ENCODE measurements at regions not wholly inside any gene's neighbourhood (a gene's known extent, or its start where the extent isn't known, plus 50 kb on each side); places are given as distances from the start of the nearest gene placed in this dataset.

DNA sequence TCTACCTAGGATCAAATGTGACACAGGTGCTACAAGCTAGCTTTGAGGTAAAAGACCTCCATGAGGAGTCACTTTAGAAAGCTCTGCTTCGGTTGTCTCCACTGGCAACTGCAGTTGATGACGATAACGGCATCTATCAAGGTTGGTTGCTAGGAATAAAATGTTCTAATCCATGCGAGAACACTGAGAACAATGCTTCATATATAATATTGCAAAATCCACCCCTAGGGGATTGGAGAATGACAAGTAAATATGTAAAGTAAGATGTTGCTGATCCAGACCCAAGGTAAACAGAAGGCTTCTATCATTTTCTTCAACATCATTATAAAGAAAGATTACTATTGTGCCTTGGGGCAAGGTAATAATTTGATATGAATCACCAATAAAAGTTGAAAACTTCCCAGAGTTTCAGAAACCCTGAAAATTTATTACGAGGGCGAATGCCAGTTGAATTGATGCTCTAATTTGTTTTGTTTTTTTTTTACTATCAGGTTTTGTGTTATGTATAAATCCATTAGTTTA, 1003.4 kb downstream of the CDH18 start:
- intact Hi-C loops (cut with DNase I), result no loop called here
- Histone ChIP-seq H3K4me3 (ENCODE audit: low read length in 2 of 2) (no peak overlapping the region), H3K36me3 (ENCODE audit: control insufficient read depth in 1 of 2, insufficient read depth in 2 of 2, low read length in 1 of 2) (no peaks in the 10 kb centered on the region), H3K27ac (ENCODE audit: low read depth in 1 of 2, low read length in 2 of 2) (no peak overlapping the region), H3K4me1 (ENCODE audit: control insufficient read depth in 1 of 2, insufficient read depth in 2 of 2, low read length in 2 of 2) (no peaks in the 10 kb centered on the region), H3K9me3 (ENCODE audit: control insufficient read depth, low read length) (no peaks in the 10 kb centered on the region), H3K27me3 (ENCODE audit: control insufficient read depth in 1 of 2, insufficient read depth in 2 of 2, low read length in 1 of 2) (no peaks in the 10 kb centered on the region)
- ATAC-seq (ENCODE audit: low FRiP score) (no peak), DNase-seq (no peak)
- WGBS, 2 donors, result 76 to 88% methylated on average over 6 of the region's 6 CpGs

DNA sequence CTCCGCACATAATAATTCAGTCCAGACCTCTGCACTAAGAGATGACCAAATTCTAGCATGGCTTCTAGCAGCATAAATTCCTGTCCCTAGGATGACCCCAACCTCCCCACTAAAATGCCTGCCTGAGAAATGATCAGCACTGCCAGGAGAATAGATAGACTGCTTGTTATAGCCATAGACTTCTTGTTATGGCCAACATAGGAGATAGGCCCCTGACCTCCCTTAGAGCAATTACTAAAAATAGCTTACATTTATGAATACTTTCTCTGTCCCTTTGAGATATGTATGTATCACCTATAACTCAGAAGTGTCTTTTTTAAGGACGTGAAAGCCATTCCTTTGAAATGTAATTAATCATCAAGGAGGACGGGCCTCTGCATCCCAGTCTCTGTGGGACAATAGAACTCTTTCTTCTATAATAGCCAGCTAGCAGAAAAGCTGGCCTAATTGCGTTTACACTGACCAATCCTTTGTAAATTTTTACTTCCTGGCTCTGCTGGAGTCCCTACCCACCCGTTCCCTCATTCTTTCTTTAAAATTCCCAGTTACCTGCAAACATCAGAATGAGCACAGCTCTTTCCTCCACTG, 1002.7 kb downstream of the CDH18 start:
- Histone ChIP-seq H3K27ac (ENCODE audit: low read depth in 1 of 2, low read length in 2 of 2) (no peak overlapping the region), H3K27me3 (ENCODE audit: control insufficient read depth in 1 of 2, insufficient read depth in 2 of 2, low read length in 1 of 2) (no peaks in the 10 kb centered on the region), H3K4me3 (ENCODE audit: low read length in 2 of 2) (no peak overlapping the region), H3K36me3 (ENCODE audit: control insufficient read depth in 1 of 2, insufficient read depth in 2 of 2, low read length in 1 of 2) (no peaks in the 10 kb centered on the region), H3K4me1 (ENCODE audit: control insufficient read depth in 1 of 2, insufficient read depth in 2 of 2, low read length in 2 of 2) (no peaks in the 10 kb centered on the region), H3K9me3 (ENCODE audit: control insufficient read depth, low read length) (no peaks in the 10 kb centered on the region)
- no peak for DNase-seq
- intact Hi-C loops (cut with DNase I), result no loop called here
- no peak for ATAC-seq (ENCODE audit: low FRiP score)
- WGBS, 2 donors, result 29 to 35% methylated on average over 5 of the region's 5 CpGs

DNA sequence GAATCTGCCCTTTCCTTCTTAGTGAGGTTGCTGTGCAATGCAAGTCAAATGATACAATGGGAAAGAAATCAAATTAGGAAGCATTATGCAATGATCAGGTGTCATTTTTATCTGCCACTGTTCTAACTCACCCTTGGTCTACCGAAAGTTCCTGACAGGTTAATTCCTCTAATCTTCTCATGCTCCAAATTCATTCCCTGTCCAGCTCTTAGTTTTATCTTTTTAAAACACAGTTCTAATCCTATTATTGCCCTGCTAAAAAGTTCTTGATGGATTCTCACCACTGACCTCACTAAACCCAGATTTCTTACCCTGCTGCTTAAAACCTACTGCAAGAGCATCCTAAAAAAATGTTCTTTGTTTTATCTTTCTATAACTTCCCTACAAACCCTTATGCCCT, 1000.9 kb downstream of the CDH18 start:
- DNase-seq (no peak), ATAC-seq (ENCODE audit: low FRiP score) (no peak)
- intact Hi-C loops (cut with DNase I), result no loop called here
- Histone ChIP-seq H3K4me3 (ENCODE audit: low read length in 2 of 2) (no peak overlapping the region), H3K27me3 (ENCODE audit: control insufficient read depth in 1 of 2, insufficient read depth in 2 of 2, low read length in 1 of 2) (no peaks in the 10 kb centered on the region), H3K4me1 (ENCODE audit: control insufficient read depth in 1 of 2, insufficient read depth in 2 of 2, low read length in 2 of 2) (no peaks in the 10 kb centered on the region), H3K9me3 (ENCODE audit: control insufficient read depth, low read length) (no peaks in the 10 kb centered on the region), H3K36me3 (ENCODE audit: control insufficient read depth in 1 of 2, insufficient read depth in 2 of 2, low read length in 1 of 2) (no peaks in the 10 kb centered on the region), H3K27ac (ENCODE audit: low read depth in 1 of 2, low read length in 2 of 2) (no peak overlapping the region)
- WGBS, 2 donors, result 45 to 47% methylated on average over 1 of the region's 1 CpG

DNA sequence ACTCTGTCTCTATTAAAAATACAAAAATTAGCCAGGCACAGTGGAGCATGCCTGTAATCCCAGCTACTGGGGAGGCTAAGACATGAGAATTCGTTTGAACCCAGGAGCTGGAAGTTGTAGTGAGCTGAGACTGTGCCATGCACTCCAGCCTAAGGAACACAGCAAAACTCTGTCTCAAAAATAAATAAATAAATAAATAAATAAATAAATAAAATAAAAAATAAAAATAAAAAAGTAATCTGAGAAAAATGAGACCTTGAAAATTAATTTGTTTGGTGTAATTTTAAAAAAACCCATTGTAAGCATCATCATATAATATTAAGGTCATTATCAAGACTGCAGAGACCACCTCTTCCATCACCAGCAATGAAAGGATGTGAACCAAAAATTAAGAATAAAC, 997.1 kb downstream of the CDH18 start:
- Histone ChIP-seq H3K9me3 (ENCODE audit: control insufficient read depth, low read length) (no peaks in the 10 kb centered on the region), H3K4me1 (ENCODE audit: control insufficient read depth in 1 of 2, insufficient read depth in 2 of 2, low read length in 2 of 2) (no peaks in the 10 kb centered on the region), H3K36me3 (ENCODE audit: control insufficient read depth in 1 of 2, insufficient read depth in 2 of 2, low read length in 1 of 2) (no peaks in the 10 kb centered on the region), H3K27ac (ENCODE audit: low read depth in 1 of 2, low read length in 2 of 2) (no peak overlapping the region), H3K4me3 (ENCODE audit: low read length in 2 of 2) (no peak overlapping the region), H3K27me3 (ENCODE audit: control insufficient read depth in 1 of 2, insufficient read depth in 2 of 2, low read length in 1 of 2) (no peaks in the 10 kb centered on the region)
- 42 to 67% methylated on average over 1 of the region's 1 CpG for WGBS, 2 donors
- no peak for DNase-seq
- intact Hi-C loops (cut with DNase I), result no loop called here
- ATAC-seq (ENCODE audit: low FRiP score), result no peak

DNA sequence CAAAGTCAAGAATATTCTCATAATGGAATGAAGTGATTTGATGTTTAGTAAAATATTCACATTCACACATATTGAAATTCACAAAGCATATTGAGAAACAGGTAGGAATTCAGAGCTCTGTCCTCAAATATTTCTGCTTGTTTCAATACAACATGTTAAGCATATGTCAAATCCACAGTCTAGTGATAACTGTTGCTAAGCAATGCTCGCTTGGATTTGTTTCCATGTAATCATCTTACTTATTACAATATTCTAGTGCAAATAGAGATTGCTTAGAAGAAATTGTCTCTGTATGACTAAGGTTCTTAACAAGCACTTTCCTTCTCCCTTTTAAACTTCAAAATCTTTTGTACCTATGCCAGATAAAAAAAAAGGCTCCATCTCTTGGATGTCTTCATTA, 995.7 kb downstream of the CDH18 start:
- Histone ChIP-seq H3K9me3 (ENCODE audit: control insufficient read depth, low read length) (no peaks in the 10 kb centered on the region), H3K4me1 (ENCODE audit: control insufficient read depth in 1 of 2, insufficient read depth in 2 of 2, low read length in 2 of 2) (no peaks in the 10 kb centered on the region), H3K27ac (ENCODE audit: low read depth in 1 of 2, low read length in 2 of 2) (no peak overlapping the region), H3K27me3 (ENCODE audit: control insufficient read depth in 1 of 2, insufficient read depth in 2 of 2, low read length in 1 of 2) (no peaks in the 10 kb centered on the region), H3K4me3 (ENCODE audit: low read length in 2 of 2) (no peak overlapping the region), H3K36me3 (ENCODE audit: control insufficient read depth in 1 of 2, insufficient read depth in 2 of 2, low read length in 1 of 2) (no peaks in the 10 kb centered on the region)
- intact Hi-C loops (cut with DNase I), result no loop called here
- WGBS, 2 donors, result 62 to 66% methylated on average over 1 of the region's 1 CpG
- DNase-seq (no peak), ATAC-seq (ENCODE audit: low FRiP score) (no peak)

DNA sequence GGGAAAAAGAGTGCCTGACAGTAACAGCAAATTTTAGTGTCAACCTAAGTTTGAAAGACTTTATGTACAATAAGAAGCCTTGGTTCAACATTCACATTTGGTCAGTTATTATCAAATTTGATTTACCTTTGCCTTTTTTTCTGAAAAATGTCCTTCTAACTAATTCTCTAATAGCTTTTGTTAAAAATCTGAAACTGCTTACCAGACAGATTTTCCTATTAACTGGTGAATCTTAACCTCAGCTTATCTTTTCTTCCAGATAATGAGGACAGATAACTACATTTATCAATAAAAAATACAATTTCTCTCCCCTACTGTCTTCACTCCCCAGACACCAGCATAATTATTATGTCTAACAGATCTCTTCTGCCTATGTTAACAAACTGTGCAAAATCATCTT, 988.5 kb downstream of the CDH18 start:
- intact Hi-C loops (cut with DNase I), result no loop called here

DNA sequence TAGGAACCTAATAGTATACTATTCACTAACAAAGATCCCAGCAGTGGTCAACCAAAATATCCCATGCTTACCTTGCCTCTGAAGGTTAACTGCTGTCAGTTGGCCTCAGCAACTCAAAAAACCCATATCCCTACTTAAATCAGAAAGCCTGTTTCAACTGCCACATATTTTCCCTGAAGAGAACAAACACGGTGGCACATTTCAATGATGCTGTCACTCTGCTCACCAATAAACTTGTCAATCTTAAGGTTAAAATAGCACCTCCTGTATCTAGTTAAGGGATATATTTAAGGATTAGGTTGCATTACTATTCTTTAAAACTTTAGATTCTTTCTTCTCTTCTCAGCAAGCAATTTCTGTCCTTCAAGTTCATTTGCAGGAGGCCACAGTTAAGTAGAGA, 986.9 kb downstream of the CDH18 start:
- DNase-seq (no peak), ATAC-seq (ENCODE audit: low FRiP score) (no peak)
- Histone ChIP-seq H3K9me3 (ENCODE audit: control insufficient read depth, low read length) (no peaks in the 10 kb centered on the region), H3K36me3 (ENCODE audit: control insufficient read depth in 1 of 2, insufficient read depth in 2 of 2, low read length in 1 of 2) (no peaks in the 10 kb centered on the region), H3K27me3 (ENCODE audit: control insufficient read depth in 1 of 2, insufficient read depth in 2 of 2, low read length in 1 of 2) (no peaks in the 10 kb centered on the region), H3K4me1 (ENCODE audit: control insufficient read depth in 1 of 2, insufficient read depth in 2 of 2, low read length in 2 of 2) (no peaks in the 10 kb centered on the region), H3K4me3 (ENCODE audit: low read length in 2 of 2) (no peak overlapping the region), H3K27ac (ENCODE audit: low read depth in 1 of 2, low read length in 2 of 2) (no peak overlapping the region)
- intact Hi-C loops (cut with DNase I), result no loop called here
- WGBS, 2 donors, result 46 to 50% methylated on average over 1 of the region's 1 CpG

More for the DNA sequence above, 988.5 kb downstream of the CDH18 start:
- DNase-seq, result no peak
- no peak for ATAC-seq (ENCODE audit: low FRiP score)
- no peaks in the 10 kb centered on the region for H3K9me3 ChIP-seq (ENCODE audit: control insufficient read depth, low read length)
- no peak overlapping the region for H3K27ac ChIP-seq (ENCODE audit: low read depth in 1 of 2, low read length in 2 of 2)
- no peaks in the 10 kb centered on the region for H3K36me3 ChIP-seq (ENCODE audit: control insufficient read depth in 1 of 2, insufficient read depth in 2 of 2, low read length in 1 of 2)
- no peaks in the 10 kb centered on the region for H3K27me3 ChIP-seq (ENCODE audit: control insufficient read depth in 1 of 2, insufficient read depth in 2 of 2, low read length in 1 of 2)
- H3K4me3 ChIP-seq (ENCODE audit: low read length in 2 of 2), result no peak overlapping the region
- no peaks in the 10 kb centered on the region for H3K4me1 ChIP-seq (ENCODE audit: control insufficient read depth in 1 of 2, insufficient read depth in 2 of 2, low read length in 2 of 2)

DNA sequence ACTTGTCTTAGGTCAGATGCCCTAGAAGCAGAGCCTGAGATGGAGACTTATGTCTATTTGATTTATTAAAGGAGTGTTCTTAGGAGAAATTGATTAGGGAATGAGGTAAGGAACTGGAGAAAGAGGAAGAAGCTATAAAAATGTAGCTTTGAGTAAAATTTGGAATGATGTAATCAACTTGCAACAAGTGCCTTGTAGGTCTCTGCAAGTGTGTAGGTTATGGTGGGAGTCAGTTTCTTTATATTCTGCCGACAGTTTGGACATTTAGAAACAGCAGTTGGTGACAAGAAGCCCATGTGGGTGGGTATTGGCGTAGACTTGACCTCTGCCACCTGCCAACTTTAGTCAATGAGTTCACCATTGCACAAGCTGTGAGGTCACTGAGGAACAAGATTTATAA, 986.5 kb downstream of the CDH18 start:
- H3K4me1 ChIP-seq (ENCODE audit: control insufficient read depth in 1 of 2, insufficient read depth in 2 of 2, low read length in 2 of 2), result no peaks in the 10 kb centered on the region
- no peaks in the 10 kb centered on the region for H3K36me3 ChIP-seq (ENCODE audit: control insufficient read depth in 1 of 2, insufficient read depth in 2 of 2, low read length in 1 of 2)
- no peak overlapping the region for H3K27ac ChIP-seq (ENCODE audit: low read depth in 1 of 2, low read length in 2 of 2)
- no peaks in the 10 kb centered on the region for H3K27me3 ChIP-seq (ENCODE audit: control insufficient read depth in 1 of 2, insufficient read depth in 2 of 2, low read length in 1 of 2)
- ATAC-seq (ENCODE audit: low FRiP score), result no peak
- intact Hi-C loops (cut with DNase I), result no loop called here
- 29 to 31% methylated on average over 2 of the region's 2 CpGs for WGBS, 2 donors
- DNase-seq, result no peak
- no peaks in the 10 kb centered on the region for H3K9me3 ChIP-seq (ENCODE audit: control insufficient read depth, low read length)
- no peak overlapping the region for H3K4me3 ChIP-seq (ENCODE audit: low read length in 2 of 2)

DNA sequence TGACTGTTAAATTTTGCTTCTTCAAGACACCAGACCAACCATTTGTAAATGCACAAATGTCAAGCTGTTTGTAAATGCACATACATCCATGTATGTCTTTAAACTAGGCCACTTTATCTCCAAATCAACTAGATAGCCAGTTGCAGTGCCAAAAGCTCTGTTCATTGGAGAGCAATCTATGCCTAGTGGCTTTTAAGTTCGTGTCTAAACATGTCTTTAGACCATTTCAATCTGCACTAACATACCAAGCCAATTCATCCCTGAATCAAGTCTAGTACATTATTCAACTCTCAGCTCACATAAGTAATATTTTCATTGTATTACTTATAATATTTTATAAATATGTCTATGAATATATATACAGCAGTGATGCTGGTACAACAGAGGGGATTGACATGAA, 985.9 kb downstream of the CDH18 start:
- Histone ChIP-seq H3K36me3 (ENCODE audit: control insufficient read depth in 1 of 2, insufficient read depth in 2 of 2, low read length in 1 of 2) (no peaks in the 10 kb centered on the region), H3K27me3 (ENCODE audit: control insufficient read depth in 1 of 2, insufficient read depth in 2 of 2, low read length in 1 of 2) (no peaks in the 10 kb centered on the region), H3K27ac (ENCODE audit: low read depth in 1 of 2, low read length in 2 of 2) (no peak overlapping the region), H3K9me3 (ENCODE audit: control insufficient read depth, low read length) (no peaks in the 10 kb centered on the region), H3K4me1 (ENCODE audit: control insufficient read depth in 1 of 2, insufficient read depth in 2 of 2, low read length in 2 of 2) (no peaks in the 10 kb centered on the region), H3K4me3 (ENCODE audit: low read length in 2 of 2) (no peak overlapping the region)
- DNase-seq, result no peak
- ATAC-seq (ENCODE audit: low FRiP score), result no peak
- intact Hi-C loops (cut with DNase I), result no loop called here
- 23 to 25% methylated on average over 1 of the region's 1 CpG for WGBS, 2 donors

All from aorta (tissue), 5 donors.